DMS79 (cell line): ENCODE measurements at regions not wholly inside any gene's neighbourhood (a gene's known extent, or its start where the extent isn't known, plus 50 kb on each side); places are given as distances from the start of the nearest gene placed in this dataset.
"Not testable (repeated sequence)": the region's sequence is repeated elsewhere in the genome, so short reads cannot be mapped to it uniquely, and the experiment has no call there.

Source experiments
- DNase-seq: peaks from one replicate; lab custom pipeline; 2025; lab: John Stamatoyannopoulos, UW

DNA sequence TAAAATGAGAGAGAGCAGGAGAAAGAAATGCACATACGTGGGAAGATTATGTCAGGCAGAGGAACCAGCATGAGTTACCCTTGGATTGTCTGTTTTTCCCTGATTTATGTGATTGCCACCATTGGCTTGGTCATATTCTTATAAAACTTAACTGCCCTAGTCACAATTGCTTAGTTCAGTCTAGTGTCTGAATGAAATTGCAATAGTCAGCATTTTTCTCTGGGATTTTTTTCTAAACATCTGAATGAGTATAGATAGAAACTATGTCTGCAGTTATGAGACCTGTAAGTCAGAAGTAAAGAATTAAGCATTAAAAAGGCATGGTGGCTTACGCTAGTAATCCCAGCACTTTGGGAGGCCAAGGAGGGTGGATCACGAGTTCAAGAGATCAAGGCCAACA, 889.8 kb downstream of the PLA2G4A start:
- DNase-seq = no peak

DNA sequence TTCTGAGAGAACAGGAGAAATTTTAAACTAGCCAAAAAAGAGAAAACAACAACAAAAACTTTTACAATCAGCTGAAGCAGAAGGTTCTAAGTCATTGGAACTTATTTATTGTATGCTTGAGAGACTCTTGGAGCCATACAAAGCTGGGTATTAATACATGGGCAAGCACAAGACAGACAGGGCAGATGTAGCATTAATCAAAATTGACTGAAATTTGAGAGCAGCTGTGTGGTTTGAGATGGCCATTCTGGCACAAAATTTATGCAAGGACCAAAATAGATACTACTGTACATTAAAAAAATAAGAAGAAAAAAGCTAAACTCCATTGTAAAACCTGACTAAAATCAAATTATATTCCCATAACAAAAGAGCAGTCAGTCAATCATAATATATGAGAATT, 892.5 kb downstream of the PLA2G4A start:
- no peak for DNase-seq

DNA sequence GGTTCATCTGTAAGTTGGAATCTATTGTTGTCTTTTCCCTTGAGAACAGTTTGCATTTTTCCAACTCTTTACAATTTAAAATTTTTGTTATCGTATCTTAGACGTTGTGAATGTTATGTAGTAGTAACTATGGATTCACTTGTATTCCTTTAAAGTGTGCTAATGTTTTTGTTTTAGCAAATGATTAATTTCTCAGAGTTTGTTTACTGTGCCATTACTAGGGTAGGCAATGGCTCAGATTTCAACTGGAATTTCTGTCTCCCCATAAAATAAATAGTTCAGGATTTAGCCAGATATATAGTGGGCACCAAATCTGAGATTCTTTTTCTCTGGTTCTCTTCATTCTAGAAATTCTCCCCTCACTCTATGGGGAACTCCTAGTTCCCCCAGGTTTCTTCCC, 896.5 kb downstream of the PLA2G4A start:
- no peak for DNase-seq

DNA sequence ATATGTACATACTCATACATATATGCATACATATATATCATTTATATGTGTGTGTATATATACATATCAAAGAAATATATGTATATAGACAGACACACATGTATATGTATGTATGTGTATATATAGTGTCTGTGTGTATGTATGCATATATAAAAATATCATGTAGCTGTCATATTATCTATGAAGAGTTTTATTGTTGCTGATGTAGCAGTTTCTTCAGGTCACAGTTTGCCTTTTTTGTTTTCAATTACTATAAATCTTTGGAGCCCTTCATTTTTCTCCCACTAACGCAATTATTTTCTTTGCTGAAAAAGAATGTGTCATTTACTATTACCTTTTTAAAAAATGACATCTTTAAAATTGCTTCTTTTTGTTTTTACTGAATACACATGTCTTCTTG, 904.5 kb downstream of the PLA2G4A start:
- no peak for DNase-seq

DNA sequence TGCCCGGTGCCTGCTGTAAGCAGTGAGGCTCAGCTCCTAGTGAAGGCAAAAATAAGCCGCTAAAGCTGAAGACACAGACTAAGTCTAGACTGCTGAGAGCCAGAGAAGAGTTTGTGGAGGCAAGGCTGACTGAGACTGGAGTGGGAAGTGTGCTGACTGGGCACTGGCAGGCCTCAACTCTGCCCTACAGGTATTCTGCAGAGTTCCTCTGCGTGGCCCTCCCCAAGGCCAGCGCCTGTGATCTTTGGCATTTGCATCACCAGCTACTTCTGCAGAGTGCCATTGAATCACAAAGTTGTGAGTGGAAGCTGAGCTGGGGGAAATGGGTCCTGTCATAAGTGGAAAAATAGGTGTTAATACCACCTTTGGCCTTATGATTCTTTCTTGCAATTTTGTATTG, 905.7 kb downstream of the PLA2G4A start:
- DNase-seq = no peak

DNA sequence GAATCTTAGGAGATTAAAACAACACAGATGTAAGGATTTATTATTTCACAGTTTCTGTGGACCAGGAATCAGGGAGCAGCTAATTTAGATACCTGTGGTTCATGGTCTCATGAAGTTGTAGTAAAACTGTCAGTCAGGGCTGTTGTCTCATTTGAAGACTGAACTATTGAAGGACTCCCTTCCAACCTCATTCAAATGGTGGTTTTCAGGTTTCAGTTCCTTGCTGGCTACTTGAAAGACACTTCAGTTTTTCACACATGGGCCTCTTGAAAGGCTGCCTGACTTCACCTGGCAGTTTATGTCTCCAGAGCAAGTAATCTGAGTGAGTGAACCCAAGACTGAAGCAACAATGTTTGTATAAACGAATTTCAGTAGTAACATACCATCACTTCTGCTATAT, 915.9 kb downstream of the PLA2G4A start:
- peak; percentile 73 for DNase-seq

DNA sequence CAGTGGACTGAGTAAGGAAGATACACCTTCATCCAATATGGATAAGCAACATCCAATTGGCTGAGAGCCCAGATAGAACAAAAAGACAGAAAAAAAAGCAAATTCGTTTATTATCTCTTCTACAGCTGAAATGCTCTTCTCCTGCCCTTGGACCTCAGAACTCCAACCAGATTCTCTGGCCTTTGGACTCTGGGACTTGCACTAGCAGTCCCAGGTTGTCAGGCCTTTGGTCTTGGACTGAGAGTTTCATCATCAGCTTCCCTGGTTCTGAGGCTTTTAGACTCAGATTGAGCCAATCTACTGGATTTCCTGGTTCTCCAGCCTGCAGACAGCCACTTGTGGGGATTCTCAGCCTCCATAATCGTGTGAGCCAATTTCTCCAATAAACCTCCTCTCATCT, 926.8 kb downstream of the PLA2G4A start:
- DNase-seq = no peak

DNA sequence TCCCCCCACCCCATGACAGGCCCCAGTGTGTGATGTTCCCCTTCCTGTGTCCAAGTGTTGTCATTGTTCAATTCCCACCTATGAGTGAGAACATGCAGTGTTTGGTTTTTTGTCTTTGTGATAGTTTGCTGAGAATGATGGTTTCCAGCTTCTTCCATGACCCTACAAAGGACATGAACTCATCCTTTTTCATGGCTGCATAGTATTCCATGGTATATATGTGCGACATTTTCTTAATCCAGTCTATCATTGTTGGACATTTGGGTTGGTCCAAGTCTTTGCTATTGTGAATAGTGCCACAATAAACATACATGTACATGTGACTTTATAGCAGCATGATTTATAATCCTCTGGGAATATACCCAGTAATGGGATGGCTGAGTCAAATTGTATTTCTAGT, 927.9 kb downstream of the PLA2G4A start:
- not testable (repeated sequence) for DNase-seq

DNA sequence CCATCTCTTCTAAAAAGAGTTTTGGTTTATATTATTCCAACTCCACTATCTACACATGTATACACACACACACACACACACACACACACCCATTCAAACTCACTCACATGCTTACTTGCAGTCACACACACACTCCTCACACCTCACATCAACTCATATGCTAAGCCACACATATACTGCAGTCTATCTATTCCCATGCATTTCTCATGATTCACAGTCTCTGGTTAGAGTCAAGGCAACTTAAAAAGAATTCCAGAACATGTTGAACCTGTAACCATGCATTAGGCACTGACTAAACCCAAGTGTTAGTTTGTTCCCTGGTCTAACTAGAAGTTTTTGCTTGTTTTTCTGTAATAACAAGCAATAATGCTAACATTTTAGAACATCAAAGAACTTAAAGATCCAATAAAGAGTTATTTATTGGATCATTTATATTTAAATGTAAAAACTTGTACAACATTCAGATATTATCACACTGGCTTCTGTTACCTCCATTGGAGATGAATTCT, 931.1 kb downstream of the PLA2G4A start:
- DNase-seq = no peak

DNA sequence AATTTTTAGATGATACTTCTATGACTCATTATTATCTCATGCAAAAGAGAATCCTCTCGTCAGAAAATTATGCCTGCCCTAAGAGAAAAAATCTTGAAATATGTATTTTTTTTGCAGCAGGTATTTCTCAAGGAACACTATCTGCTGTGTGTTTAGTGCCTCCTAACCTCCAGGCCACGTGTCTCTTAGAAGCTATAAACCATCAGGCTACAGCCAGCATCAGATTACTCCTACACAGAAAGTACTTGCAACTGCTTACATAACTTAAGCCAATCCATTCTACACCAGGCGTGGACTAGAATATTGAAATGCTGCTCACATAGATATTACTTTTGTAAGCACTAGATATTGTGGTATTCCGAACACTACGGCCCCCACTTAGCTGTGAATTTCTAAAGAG, 933.4 kb downstream of the PLA2G4A start:
- no peak for DNase-seq

DNA sequence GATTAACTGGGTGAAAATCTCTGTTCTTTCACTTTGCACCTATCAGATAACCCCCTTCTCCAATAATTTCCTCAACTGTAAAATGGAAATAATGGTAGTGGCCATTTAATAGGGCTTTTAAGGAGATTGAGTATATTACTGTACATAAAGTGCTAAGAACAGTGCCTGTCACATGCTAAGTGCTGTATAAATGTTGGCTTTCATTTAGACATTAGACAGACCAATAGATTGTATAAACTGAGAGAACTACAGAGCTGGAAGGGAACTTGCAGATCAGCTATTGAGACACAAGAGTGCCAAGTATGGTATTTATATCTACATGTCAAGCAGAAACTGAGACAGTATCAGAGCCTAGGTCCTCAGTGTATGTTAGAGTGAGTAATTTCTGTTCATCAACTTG, 934.7 kb downstream of the PLA2G4A start:
- no peak for DNase-seq

DNA sequence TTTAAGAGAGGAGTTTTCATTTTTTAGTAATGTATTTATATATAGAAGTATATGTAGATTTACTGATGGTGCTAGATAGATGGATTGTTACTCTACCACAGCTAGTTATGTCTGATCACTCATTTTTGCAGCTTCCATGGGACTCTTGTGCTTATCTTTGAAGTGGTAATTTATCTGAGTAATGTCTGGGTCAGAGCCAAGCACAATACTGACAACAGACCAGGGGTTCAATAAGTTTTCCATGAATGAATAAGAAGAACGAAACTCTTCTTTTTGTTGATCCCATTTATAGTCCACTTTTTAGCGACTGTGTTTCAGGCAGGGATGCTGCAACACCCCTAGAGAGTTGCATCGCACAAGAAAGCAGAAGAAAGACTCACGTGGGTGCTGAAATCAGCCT, 935.2 kb downstream of the PLA2G4A start:
- DNase-seq = no peak

DNA sequence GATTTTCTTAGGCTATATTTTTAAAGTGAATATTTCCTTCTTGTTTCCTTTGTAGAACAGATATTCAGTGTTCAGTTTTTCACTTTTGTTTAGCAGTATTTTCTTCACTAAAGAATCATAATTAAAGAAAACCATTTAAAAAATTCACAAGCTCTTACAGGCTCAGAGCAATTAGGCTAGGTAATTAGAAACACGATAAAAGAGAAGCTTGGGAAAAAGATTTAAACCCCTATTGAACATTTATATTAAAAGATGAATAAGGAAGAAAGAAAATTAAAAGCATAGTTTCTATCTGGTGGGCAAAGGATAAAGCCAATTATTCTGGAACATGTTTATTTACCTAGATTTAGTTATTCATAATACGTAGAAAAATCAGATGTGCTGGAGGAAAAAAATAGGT, 942.6 kb downstream of the PLA2G4A start:
- no peak for DNase-seq

DNA sequence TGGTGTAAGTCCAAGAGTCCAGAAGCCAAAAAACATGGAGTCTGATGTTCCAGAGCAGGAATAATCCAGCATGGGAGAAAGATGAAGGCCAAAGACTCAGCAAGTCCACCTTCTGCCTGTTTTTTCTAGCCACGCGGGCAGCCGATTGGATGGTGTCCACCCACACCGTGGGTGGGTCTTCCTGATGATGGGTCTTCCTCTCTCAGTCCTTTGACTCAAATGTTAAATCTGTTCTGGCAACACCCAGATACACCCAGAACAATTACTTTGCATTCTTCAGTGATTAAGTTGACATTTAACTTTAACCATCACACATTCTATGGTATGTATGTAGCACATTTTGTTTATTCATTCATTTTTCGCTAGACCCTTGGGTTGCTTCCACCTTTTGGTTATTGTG, 944.4 kb downstream of the PLA2G4A start:
- DNase-seq = no peak

DNA sequence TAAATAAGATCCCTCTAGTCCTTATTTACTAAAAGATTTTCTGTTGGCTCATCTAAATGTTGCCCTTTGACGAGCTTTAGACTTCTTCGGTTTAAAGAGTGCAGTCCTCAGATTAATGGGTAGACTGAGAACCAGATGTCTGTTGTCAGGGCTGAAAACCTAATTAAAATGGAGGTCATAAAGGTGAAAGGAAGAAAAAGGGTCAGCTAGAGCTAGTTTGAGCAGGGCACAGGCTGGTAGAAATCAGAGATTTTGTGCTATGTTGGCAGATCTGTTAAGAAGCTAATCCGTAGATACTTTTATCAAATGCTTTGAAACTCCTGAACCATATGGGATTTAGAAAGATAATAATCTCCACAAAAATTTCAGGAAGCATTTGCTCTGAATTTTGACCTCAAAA, 959.0 kb downstream of the PLA2G4A start:
- no peak for DNase-seq

DNA sequence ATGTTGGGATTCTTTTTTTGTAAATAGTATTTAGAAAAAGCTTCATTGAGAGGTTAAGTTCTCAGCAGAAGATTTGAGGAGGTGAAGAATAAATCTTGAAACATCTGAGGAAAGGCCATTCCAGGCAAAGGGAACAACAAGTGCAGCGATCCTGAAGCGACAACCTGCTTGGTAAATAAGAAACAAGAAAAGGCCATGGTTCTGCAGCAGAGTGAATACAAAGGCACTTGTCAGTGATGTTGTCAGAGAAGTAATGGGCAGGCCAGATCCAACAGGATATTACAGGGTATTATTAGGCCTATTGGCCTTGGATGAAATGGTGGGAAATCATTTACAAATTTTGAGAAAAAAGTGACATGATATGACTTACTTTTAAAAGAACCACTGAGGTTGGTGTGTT, 960.0 kb downstream of the PLA2G4A start:
- no peak for DNase-seq

DNA sequence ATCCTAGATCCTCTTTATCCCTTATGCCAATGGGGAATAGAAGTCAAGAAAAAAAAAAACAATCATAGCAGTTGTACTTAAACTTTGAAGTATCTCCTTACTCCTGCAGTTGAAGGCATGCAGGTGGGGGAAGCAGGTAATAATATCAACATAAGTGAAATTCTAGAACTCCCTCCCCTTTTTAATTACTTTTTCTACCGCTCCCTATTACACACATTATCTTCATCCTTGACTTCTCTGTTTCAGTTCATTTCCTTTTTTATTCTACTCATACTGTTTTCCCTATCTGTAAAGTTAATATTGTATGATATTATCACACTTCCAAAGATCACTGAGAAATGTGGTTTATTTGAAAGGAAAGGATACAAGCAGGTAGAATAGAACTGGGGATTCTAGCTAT, 962.0 kb downstream of the PLA2G4A start:
- no peak for DNase-seq

DNA sequence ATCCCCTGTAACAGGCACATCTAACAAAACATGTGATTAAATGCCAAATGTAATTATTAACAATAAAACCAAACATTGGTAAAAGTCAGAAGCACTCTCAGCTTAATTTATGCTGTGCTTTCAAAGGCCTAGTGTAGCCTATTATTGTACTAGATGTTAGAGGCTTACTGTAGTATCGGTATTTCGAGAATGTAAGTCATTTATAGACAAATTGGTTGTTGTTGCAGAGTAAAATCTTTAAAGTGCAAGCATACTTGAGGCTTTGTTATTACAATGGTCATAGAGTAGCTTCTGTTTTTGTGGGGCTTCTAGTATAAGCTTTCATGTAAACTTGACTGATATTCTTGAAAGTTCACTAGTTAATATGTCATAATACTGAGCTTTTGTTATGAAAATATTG, 965.8 kb downstream of the PLA2G4A start:
- DNase-seq = no peak

DNA sequence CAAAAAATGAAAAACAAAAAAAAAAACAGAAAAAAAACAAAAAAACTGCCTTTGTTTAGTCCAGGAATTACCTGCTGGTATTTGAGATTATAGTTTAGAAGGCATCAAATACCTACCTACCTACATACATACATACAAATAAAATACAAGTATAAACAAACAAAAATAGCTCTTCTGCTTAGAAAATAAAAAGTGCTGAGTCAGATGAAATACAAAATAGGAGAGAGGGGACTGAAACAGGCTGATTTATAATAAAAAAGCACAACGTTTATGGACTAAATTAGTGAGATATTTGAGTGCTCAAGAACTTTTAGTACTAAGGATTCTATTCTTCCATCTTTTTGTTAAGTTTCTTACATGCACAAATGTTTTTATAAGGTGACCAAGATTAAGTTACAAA, 980.8 kb downstream of the PLA2G4A start:
- no peak for DNase-seq

DNA sequence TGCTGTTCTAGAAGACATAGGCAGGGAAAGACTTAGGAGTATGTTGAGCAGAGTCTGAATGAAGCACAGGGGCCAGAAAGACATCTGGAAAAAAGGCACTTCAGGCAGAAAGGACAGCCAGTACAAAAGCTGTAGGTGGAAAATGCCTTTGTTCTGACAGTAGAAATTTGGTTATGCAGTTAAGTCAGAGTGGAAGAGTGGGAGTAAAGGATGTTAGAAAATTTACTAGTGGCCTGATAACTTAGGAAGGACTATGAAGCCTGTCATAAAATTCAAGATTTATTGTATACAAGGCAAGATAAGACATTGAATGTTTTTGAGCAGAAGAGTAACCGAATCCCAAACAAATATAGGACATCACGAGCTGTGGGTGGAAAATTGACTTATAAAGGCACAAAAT, 987.9 kb downstream of the PLA2G4A start:
- no peak for DNase-seq

DNA sequence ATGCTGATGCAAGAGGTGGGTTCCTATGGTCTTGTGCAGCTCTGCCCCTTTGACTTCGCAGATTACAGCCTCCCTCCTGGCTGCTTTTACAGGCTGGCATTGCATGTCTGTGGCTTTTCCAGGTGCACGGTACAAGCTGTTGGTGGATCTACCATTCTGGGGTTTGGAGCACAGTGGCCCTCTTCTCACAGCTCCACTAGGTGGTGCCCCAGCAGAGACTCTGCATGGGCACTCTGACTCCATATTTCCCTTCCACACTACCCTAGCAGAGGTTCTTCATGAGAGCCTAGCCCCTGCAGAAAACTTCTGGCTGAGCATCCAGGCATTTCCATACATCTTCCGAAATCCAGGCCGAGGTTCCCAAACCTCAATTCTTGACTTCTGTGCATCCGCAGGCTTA, 989.0 kb downstream of the PLA2G4A start:
- no peak for DNase-seq

DNA sequence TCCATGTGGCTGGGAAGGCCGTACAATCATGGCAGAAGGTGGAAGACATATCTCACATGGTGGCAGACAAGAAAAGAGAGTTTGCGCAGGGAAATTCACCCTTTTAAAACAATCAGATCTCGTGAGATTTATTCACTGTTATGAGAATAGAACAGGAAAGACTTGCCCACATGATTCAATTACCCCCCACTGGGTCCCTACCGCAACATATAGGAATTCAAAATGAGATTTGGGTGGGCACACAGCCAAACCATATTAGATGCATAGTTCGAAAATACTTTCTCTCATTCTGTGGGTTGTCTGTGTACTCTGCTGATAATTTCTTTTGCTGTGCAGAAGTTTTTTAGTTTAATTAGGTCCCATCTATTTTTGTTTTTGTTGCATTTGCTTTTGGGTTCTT, 990.3 kb downstream of the PLA2G4A start:
- no peak for DNase-seq

DNA sequence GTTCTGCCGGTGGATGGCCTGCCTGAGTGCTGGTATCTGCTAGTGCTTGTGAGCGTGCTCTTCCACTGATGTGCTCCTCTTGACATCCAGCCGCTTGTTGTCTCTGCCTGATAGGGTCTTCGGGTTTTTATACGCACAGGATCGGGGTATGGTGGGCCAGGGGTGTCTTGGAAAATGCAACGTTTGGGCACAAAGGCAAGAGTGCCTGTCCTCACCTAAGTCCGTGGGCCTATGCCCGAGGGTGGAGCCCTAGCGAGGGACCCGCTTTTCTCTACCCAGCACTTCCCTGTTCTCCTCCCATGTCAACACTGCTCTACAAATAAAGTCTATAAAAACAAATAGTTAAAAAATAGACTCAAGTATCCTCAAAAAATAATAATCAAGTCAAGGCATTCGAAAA, 1007.8 kb downstream of the PLA2G4A start:
- DNase-seq = no peak

DNA sequence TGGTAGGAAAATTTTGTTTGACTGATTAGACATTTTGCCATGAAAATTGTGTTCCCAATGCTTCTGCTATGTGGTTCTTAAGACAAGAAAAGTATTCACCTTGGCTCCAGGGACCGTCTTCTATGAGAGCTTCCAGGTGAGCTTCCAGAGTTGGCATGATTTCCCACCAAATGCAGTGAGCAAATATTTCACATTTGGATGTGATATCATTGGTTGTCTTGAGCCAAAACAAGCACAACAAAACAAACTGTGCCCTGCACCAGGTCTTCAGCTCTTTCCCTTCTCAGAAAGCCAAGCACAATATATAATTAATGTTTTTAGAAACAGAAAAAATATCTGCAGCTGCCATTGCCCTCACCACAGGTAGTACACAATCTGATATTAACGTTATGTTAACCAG, 1009.0 kb downstream of the PLA2G4A start:
- no peak for DNase-seq
